NCI-H2029 (cell line): ENCODE measurements at regions not wholly inside any gene's neighbourhood (a gene's known extent, or its start where the extent isn't known, plus 50 kb on each side); places are given as distances from the start of the nearest gene placed in this dataset.
"Not testable (repeated sequence)": the region's sequence is repeated elsewhere in the genome, so short reads cannot be mapped to it uniquely, and the experiment has no call there.

Experiments used
- DNase-seq: peaks from one replicate; lab custom pipeline; 2025; lab: John Stamatoyannopoulos, UW

- no peak for DNase-seq
Measured at GRCh38 chr5:14054965-14055963, 87.9 kb upstream of the TRIO start.

DNA sequence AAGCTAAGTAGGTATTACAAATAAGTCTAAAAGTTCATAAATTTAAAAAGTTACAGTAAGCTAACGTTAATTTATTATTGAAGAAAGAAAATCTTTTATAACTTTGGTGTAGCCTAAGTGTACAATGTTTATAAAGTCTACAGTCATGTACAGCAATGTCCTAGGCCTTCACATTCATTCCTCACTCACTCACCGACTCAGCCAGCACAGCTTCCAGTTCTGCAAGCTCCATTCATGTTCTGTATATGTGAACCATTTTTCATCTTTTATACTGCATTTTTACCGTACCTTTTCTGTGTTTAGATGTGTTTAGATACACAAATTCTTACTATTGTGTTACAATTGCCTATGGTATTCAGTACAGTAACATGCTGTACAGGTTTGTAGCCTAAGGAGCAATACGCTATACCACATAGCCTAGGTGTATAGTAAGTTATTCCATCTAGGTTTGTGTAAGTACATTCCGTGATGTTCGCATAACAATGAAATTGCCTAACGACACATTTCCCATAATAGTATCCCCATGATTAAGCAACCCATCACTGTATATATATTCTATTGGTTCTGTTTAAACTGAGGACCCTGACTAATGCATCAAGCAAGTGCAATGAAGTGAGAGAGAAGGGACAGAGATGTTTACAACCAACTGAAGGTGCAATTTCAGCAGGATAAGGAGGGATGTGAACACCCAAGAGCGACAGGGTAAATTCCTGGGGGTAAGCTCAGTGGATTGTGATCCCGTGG, 88.9 kb upstream of the TRIO start:
- DNase-seq, result no peak

- DNase-seq, result no peak
Measured at GRCh38 chr5:14050821-14051220, 92.3 kb upstream of the TRIO start.

DNA sequence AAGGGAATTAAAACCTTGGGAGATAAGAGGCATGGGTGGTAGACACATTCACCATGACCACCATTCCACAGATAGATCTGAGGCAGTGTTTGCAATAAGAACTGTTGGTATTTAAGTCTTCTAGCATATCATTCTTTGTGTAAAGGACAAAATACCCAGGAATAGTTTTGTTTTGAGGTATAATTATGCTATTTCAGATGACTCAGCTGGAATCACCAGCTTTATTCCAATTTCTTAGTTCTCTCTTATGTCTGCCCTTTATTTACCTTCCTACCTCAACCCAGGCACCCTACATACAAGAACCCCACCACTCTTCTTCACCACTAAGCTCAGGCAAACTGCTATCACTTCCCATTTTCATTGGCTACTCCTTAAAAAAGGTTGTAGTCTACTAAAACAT, 94.7 kb upstream of the TRIO start:
- no peak for DNase-seq

GRCh38 chr5:14041528-14042192, 97.2 kb upstream of the DNAH5 start:
- DNase-seq, result no peak

DNA sequence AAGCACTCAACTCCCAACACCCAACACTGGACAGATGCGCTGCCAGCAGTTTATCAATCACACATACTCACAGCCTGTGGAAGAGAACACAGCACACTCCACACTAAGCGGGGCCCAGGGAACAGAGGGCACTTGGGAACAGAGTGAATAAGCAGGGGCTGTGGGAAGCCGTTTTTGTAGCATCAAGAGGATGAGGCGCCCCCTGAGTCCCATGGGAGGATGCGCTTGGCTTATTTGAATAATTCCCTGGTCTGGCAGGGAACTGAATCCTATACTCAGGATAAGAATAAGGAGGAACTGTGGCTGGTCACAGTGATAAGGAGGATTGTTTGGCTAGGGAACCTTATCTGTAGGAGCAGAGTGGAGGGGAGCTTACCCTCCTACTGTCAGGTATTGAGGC, 96.1 kb upstream of the DNAH5 start:
- DNase-seq, result no peak

DNA sequence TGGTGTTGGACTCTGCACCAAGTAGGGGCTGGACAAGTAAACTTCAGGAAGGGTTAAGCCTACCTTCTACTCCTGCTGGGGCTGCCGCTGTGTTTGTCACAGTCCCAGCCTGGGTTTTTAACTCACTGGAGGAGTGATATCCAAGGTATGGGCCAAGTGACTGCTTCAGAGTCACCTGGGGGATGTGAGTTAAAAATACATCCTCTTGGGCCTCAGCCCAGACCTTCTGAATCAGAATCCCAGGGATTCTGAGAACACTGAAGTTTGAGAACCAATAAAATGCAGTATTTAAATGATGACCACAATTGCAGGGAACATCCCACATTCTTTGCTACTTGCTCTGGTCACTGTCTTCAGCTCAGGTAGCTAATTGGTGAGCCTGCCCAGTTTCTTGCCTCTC, 95.1 kb upstream of the DNAH5 start:
- no peak for DNase-seq

DNA sequence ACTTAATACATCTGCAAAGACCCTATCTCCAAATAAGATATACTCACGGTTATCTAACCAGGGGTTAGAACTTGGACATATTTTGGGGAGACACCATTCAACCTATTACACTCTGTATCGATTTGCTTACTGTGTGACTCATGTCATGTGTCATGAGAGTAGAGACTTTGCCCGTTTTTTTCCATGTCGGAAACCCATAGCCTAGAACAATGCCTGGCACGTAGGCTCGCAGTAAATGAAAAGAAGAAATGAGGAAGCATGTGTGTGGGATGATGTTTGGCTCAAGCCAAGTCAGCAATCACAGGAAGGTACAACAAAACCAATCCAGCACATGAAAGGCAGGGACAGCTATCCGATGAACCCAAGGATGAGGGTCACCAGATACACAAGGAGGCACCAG, 94.6 kb upstream of the DNAH5 start:
- no peak for DNase-seq

GRCh38 chr5:14038341-14038959, 94.0 kb upstream of the DNAH5 start:
- DNase-seq, result no peak

GRCh38 chr5:14036947-14037346, 92.5 kb upstream of the DNAH5 start:
- no peak for DNase-seq

DNA sequence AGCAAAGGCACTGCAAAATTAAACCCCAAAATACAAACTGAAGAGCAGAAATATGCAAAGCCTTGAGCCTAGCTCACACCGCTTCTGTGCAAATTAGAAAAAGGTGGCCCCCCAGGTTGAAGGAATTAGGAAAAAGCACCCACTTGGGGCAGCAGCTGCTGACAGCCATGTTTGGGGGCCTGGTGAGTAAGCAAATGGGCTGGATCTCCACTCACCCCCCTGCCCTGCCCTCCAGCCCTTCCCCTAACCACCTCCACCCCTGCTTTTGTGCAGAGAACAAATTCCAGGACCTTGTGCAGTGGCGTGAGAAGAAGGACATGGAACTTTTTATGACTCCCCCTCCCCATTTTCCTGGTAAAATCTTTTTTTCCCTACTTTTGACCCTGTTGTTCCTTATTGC, 92.0 kb upstream of the DNAH5 start:
- DNase-seq, result no peak

DNA sequence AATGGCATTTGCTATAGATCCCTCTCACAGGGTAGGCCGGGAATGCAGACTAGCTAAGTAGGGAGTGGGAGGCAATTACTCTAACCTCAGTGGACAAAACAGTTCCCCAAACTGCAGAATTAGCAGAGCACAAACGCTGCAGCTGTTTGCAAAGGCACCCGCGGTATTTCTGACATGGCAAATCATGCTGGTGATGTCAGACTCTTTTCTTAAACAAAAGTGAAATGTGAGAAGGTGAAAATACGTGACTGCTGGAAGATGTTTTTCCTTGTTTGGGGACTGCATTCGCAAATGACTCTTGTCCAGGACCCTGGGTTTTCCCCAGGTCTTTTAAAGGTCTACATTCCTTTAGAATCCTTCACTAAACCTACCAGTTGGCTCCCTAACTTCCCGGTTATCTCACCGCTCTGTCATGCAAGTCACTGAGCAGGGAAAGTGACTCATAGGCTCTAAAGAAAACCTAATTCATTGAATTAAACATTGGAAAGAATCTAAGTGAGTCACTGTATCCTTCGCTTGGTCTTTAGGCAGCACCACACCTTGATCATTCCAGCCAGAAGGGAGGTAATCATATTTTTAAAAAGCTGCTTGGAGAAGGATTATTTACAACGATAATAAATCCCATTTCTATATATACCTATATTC, 91.5 kb upstream of the DNAH5 start:
- peak; percentile 3 for DNase-seq

GRCh38 chr5:14034963-14035362, 90.5 kb upstream of the DNAH5 start:
- DNase-seq, result no peak

DNA sequence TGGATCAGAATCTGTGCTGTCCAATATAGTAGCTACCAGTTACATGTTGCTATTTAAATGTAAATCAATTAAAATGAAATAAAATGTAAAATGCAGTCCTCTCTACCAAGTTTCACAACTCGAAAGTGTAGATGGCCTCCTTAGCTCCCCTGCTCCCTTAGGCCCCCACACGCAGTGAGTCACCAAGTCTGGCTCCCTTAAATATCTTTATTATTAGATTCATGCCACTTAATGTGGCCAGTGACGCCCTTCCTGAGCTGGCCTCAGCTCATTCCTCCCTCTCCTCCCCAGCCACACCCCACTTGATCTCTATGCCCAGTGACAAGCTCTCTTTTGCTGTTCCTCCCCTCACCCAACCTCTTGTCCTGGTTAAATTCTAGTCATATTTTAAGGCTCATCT, 88.4 kb upstream of the DNAH5 start:
- no peak for DNase-seq

- DNase-seq, result no peak
Measured at GRCh38 chr5:14028938-14029584, 84.6 kb upstream of the DNAH5 start.

- no peak for DNase-seq
Measured at GRCh38 chr5:14028188-14028587, 83.7 kb upstream of the DNAH5 start.

- DNase-seq, result no peak
Measured at GRCh38 chr5:14025569-14026286, 81.2 kb upstream of the DNAH5 start.

DNA sequence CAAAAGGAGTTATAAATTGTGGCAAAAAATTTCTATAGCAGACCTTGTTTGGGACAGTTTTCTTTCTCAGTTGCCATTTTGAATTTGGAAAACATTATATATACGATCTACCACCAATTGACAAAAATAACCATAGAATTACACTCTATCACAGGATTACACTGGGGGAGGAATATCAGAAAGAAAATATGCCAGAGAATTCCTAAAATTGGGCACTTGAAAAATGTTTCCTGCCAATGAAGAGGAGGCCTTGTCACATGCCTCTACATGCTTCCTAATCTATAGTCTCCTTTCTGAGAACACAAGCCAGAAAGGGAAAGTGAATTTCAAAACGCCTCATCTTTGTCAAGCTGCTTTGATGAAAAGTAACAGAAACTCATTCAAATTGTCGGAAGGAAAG, 78.5 kb upstream of the DNAH5 start:
- DNase-seq, result no peak

- not testable (repeated sequence) for DNase-seq
Measured at GRCh38 chr5:14020944-14021343, 76.5 kb upstream of the DNAH5 start.

GRCh38 chr5:14019768-14020290, 75.3 kb upstream of the DNAH5 start:
- DNase-seq, result no peak
